Coronary artery (tissue), 2 donors: ENCODE measurements at regions not wholly inside any gene's neighbourhood (a gene's known extent, or its start where the extent isn't known, plus 50 kb on each side); places are given as distances from the start of the nearest gene placed in this dataset.

Experiments used
- DNase-seq: peaks from one replicate; pipeline ENCODE4 v3.0.0-alpha.2; 2017; ENCODE audit warnings: low spot score
- H3K27ac ChIP-seq, 2 donors: fragments of 200-600 bp; sonication (generic); one replicate each; pipeline ENCODE4 v1.5.1; 2016 to 2019
- H3K4me3 ChIP-seq: fragments of 200-600 bp; sonication (generic); 2 replicates; pipeline ENCODE4 v1.5.1; 2016; ENCODE audit warnings: mild to moderate bottlenecking, moderate library complexity
- TF ChIP-seq, protein P1 (sequence below): fragments of 200-600 bp; sonication (generic); IDR thresholded peaks from one replicate; pipeline ENCODE4 v1.5.1; 2019; ENCODE audit warnings: antibody characterized with exemption

DNA sequence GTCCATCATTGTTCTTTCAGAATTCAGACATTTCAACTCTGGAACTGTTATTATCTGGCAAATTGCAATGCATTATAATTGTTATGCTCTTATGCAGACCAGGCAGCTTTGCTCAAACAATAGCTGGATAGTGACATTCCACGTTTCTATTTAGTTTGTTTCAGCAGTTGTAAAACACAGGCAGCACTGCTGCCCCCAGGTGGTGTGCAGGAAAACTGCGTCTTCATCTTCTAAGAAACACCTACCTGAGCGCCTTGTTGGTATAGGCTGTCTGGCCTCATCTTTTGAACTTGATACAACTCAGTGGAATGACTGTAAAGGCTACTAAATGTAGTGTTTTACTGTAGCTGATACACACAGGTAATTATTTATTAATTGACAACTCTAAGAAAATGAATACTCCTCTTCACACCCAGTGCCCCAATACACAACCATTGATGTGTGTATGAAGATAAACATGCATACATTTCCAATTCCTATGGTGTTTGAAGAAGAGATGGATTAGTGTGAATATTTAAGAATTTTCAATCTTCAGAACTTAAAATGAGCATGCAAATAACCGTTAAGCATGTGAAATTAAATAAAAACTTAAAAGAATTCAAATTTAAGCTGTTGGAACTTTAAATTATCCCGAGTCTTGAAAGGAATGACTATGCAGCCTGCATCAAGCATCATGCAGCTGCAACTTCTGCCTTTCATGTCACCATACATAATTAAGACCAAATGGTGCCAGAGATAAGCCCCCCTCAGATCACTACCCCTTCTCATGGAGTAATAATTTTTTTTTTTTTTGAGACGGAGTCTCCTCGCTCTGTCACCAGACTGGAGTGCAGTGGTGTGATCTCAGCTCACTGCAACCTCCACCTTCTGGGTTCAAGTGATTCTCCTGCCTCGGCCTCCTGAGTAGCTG lies 85.6 kb downstream of the CD8B2 start:
- Histone ChIP-seq H3K4me3 (no peak overlapping the region), H3K27ac (no peak overlapping the region)
- peak; percentile 12 for DNase-seq
- TF ChIP-seq, protein P1, sequence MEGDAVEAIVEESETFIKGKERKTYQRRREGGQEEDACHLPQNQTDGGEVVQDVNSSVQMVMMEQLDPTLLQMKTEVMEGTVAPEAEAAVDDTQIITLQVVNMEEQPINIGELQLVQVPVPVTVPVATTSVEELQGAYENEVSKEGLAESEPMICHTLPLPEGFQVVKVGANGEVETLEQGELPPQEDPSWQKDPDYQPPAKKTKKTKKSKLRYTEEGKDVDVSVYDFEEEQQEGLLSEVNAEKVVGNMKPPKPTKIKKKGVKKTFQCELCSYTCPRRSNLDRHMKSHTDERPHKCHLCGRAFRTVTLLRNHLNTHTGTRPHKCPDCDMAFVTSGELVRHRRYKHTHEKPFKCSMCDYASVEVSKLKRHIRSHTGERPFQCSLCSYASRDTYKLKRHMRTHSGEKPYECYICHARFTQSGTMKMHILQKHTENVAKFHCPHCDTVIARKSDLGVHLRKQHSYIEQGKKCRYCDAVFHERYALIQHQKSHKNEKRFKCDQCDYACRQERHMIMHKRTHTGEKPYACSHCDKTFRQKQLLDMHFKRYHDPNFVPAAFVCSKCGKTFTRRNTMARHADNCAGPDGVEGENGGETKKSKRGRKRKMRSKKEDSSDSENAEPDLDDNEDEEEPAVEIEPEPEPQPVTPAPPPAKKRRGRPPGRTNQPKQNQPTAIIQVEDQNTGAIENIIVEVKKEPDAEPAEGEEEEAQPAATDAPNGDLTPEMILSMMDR: peak; percentile 28

DNA sequence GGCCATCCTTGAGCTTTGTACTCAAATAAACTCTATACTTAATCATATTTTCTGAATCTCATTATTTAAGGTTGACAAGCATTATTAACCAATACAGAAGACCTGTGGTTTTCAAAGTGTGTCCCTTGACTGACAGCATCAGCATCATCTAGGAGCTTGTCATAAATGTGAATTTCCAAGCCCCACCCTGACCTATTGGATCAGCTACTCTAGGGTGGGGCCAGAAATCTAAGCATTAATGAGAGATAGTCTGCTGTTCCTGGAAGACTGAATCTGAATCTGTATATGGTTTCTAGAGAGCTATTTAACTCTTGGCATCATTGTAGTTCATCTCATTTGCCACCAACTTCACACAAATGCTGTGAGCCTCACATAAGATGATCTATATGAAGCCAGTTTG lies 86.6 kb downstream of the CD8B2 start:
- Histone ChIP-seq H3K4me3 (no peak overlapping the region), H3K27ac (no peak overlapping the region)
- DNase-seq: no peak
- TF ChIP-seq, protein P1: no peak

DNA sequence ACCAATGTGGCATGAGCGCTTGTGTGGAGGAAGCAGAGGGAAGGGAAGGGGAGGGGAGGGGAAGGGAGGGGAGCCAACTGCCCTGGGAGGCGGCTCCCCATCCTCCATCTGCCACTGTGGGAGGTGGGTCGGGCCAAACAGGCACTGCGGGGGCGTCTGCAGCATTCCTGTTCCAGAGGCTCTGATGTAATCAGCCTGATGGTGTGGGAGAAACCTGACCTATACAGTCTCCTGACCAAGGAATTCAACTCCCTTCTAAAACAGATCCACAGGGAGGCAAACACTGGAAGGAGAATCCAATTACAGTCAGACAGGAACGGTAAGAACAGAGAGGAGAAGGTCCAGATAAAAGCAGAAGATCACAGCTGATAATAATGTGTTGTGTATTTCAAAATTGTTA lies 88.8 kb downstream of the CD8B2 start:
- H3K27ac ChIP-seq: peak overlapping the region; percentile 46 to 71
- no peak for DNase-seq
- TF ChIP-seq, protein P1: no peak

DNA sequence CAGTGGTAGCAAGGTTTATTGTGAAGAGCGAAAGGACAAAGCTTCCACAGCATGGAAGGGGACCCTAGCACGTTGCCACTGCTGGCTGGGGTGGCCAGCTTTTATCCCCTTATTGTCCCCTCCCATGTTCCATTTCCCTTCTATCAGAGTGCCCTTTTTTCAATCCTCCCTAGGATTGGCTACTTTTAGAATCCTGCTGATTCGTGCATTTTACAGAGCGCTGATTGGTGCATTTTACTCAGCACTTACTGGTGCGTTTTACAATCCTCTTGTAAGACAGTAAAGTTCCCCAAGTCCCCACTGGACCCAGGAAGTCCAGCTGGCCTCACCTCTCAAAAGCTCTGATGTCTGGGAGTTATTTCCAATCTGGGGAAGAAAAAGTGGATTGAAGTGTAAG lies 90.1 kb downstream of the CD8B2 start:
- H3K4me3 ChIP-seq: no peak overlapping the region

More for the DNA sequence above, 88.8 kb downstream of the CD8B2 start:
- H3K4me3 ChIP-seq: peak overlapping the region; percentile 6

DNA sequence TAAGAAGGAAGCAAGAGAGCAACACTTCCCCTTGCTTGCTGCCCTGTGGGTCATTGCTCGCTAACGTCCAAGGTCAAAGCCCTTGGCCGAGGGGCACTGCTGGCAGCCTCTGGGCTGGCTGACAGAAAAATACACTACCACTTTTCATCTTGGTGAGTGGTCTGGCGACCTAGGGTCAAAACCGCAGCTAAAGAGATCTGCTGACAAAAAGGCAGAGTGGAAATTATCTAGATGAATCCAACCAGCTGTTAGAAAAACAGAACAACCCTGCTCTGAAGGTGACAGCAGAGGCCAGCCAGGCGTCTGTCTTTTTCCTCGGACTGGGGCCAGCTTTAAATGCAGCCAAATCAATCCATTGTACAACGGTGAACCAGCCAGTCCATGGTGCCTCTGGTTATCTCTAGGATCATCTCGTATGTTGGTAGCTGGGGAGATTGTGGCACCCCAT lies 92.6 kb downstream of the CD8B2 start:
- Histone ChIP-seq H3K27ac (no peak overlapping the region), H3K4me3 (no peak overlapping the region)
- TF ChIP-seq, protein P1: no peak
- no peak for DNase-seq

More for the DNA sequence above, 90.1 kb downstream of the CD8B2 start:
- TF ChIP-seq, protein P1: no peak
- peak overlapping the region; percentile 31 to 48 for H3K27ac ChIP-seq
- no peak for DNase-seq

DNA sequence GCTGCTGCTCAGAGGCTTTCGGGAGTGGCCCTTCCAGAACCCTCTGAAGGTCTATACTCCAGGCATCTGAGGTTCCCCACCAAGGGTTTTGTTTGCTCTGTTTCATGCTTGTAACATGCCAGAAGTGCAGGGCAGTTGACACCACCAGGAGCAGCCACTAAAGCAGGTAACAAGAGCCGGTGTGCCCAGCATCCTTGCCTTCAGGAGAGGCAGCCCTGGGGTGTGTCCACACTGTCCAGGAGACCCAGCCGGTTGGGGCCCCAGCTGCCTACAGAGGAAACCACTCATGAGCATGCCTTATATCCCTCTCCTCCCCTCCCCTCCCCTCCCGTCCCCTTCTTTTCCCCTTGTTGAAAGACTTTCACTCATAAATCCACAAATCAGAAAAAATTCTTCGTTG lies 93.1 kb downstream of the CD8B2 start:
- TF ChIP-seq, protein P1: no peak
- H3K27ac ChIP-seq: no peak overlapping the region
- no peak overlapping the region for H3K4me3 ChIP-seq
- DNase-seq: no peak

DNA sequence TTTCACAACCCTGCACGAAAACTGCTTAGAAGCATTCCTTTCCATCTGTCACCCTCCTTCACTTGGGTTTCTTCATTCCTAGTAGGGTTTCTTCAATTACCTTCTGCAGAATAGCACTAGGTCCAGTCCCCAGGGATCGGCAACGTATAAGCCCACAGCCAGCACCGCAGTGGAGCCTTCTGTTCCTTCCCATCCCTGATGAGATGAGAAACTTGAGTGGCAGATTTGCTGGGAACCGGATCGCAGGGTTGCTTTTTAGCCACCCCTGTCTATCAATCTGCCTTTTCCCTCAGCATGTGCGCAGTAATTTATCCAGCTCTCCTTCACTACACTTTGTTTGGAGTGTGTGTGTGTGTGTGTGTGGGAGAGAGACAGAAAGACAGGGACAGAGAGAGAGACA lies 94.2 kb downstream of the CD8B2 start:
- no peak for DNase-seq
- H3K27ac ChIP-seq: no peak overlapping the region
- no peak overlapping the region for H3K4me3 ChIP-seq
- TF ChIP-seq, protein P1: no peak
